OCI-LY7 (cell line): ENCODE measurements at regions not wholly inside any gene's neighbourhood (a gene's known extent, or its start where the extent isn't known, plus 50 kb on each side); places are given as distances from the start of the nearest gene placed in this dataset.

ENCODE experiments used
- BruUV-seq: library from RNA; stranded (reverse); fragments of 400-500 nt; replicated peaks from 2 replicates; lab custom pipeline; 2021; lab: Mats Ljungman, UMichigan
- CTCF ChIA-PET: fragments of 300-600 bp; sonication (Branson Sonifier 250); formaldehyde crosslinking; loops from one replicate; lab custom pipeline; 2022; ENCODE audit warnings: antibody characterized with exemption; ENCODE audit not compliant: unreplicated experiment; lab: Charles Lee
- POLR2A ChIA-PET: fragments of 300-600 bp; sonication (Branson Sonifier 250); formaldehyde crosslinking; loops from one replicate; lab custom pipeline; 2022; ENCODE audit warnings: antibody characterized with exemption; lab: Charles Lee
- DNase-seq: peaks from one replicate; pipeline ENCODE4 v3.0.0-alpha.2; 2015; ENCODE audit warnings: low spot score
- H2AFZ ChIP-seq: fragments of 200-600 bp; sonication (generic), shearing (Covaris generic); 2 replicates; pipeline ENCODE4 v1.6.1; 2014; ENCODE audit warnings: mild to moderate bottlenecking, antibody characterized with exemption, low read length, moderate library complexity
- H3K27ac ChIP-seq: fragments of 200-600 bp; sonication (generic); 2 replicates; pipeline ENCODE4 v1.5.1; 2014; ENCODE audit warnings: mixed run types, low read depth, mild to moderate bottlenecking, moderate library complexity, low read length, inconsistent platforms; ENCODE audit not compliant: poor library complexity, severe bottlenecking
- H3K36me3 ChIP-seq: fragments of 200-600 bp; sonication (generic); 2 replicates; pipeline ENCODE4 v1.6.1; 2014; ENCODE audit warnings: mild to moderate bottlenecking, antibody characterized with exemption, low read length, moderate library complexity, mixed read lengths; ENCODE audit not compliant: insufficient read depth
- H3K4me1 ChIP-seq: fragments of 200-600 bp; sonication (generic); 2 replicates; pipeline ENCODE4 v1.5.1; 2014; ENCODE audit warnings: mild to moderate bottlenecking, low read length; ENCODE audit not compliant: insufficient read depth, poor library complexity, severe bottlenecking
- H3K4me2 ChIP-seq: fragments of 200-600 bp; sonication (generic); 2 replicates; pipeline ENCODE4 v1.6.1; 2014; ENCODE audit warnings: mild to moderate bottlenecking, low read length
- H3K4me3 ChIP-seq: fragments of 200-600 bp; sonication (generic); 2 replicates; pipeline ENCODE4 v1.5.1; 2014; ENCODE audit warnings: mild to moderate bottlenecking, low read depth, low read length; ENCODE audit not compliant: poor library complexity, severe bottlenecking
- H3K79me2 ChIP-seq: fragments of 200-600 bp; sonication (generic); 2 replicates; pipeline ENCODE4 v1.6.1; 2016; ENCODE audit warnings: low read depth, mild to moderate bottlenecking, low read length, moderate library complexity, mixed read lengths; ENCODE audit not compliant: insufficient read depth
- H3K9me2 ChIP-seq: fragments of 200-600 bp; sonication (generic); 2 replicates; pipeline ENCODE4 v1.6.1; 2016; ENCODE audit warnings: mild to moderate bottlenecking, low read length, mixed read lengths; ENCODE audit not compliant: insufficient read depth
- H3K9me3 ChIP-seq: fragments of 200-600 bp; sonication (generic); 2 replicates; pipeline ENCODE4 v1.6.1; 2014; ENCODE audit warnings: mild to moderate bottlenecking, mixed run types, low read length, mixed read lengths
- H4K20me1 ChIP-seq: fragments of 200-600 bp; sonication (generic); 2 replicates; pipeline ENCODE4 v1.6.1; 2014; ENCODE audit warnings: mild to moderate bottlenecking, antibody characterized with exemption, low read length, moderate library complexity, mixed read lengths; ENCODE audit not compliant: insufficient read depth
- CTCF ChIP-seq: fragments of 200-600 bp; sonication (generic); conservative IDR thresholded peaks from 2 replicates; pipeline ENCODE4 v1.5.1; 2014; ENCODE audit warnings: mild to moderate bottlenecking, antibody characterized with exemption, low read length, moderate library complexity, mixed read lengths
- EZH2phosphoT487 ChIP-seq: fragments of 200-600 bp; sonication (generic); IDR thresholded peaks from 2 replicates; pipeline ENCODE4 v1.6.1; 2018; ENCODE audit warnings: low read depth, borderline replicate concordance, mild to moderate bottlenecking, mixed run types, antibody characterized with exemption, low read length, moderate library complexity, mixed read lengths
- intact Hi-C: fragments of 100-400 bp; cut with micrococcal nuclease; formaldehyde crosslinking; loops from one replicate; pipeline ENCODE4 v1.10.0; 2022; ENCODE audit not compliant: unreplicated experiment

GRCh38 chr1:244778344-244778743 lies 57.1 kb upstream of the COX20 start:
- DNase-seq = no peak
- ChIA-PET CTCF (no interaction called here), POLR2A (no interaction called here)
- no peaks in the 10 kb centered on the region for H3K4me1 ChIP-seq
- H3K4me2 ChIP-seq = no peak overlapping the region
- H3K4me3 ChIP-seq = no peak overlapping the region
- no peaks in the 10 kb centered on the region for H3K9me3 ChIP-seq
- H4K20me1 ChIP-seq = no peaks in the 10 kb centered on the region
- H3K79me2 ChIP-seq = no peaks in the 10 kb centered on the region
- BruUV-seq = no TSS peak
- H3K9me2 ChIP-seq = no peaks in the 10 kb centered on the region
- intact Hi-C loops = no loop called here
- H3K27ac ChIP-seq = no peak overlapping the region
- no peak overlapping the region for H2AFZ ChIP-seq
- no peaks in the 10 kb centered on the region for H3K36me3 ChIP-seq
- no peak for TF ChIP-seq CTCF
- no peak for TF ChIP-seq EZH2phosphoT487

GRCh38 chr1:244779410-244779809 lies 56.0 kb upstream of the COX20 start:
- no peaks in the 10 kb centered on the region for H3K79me2 ChIP-seq
- no peaks in the 10 kb centered on the region for H3K9me2 ChIP-seq
- H3K9me3 ChIP-seq = no peaks in the 10 kb centered on the region
- ChIA-PET CTCF (no interaction called here), POLR2A (interaction anchor here (0.5 to 0.6 kb wide), 2 partner anchors 89 to 142 kb away, joined by 3 to 4 read pairs; no protein-coding TSS in a partner anchor)
- no TSS peak for BruUV-seq
- no peak overlapping the region for H3K4me3 ChIP-seq
- DNase-seq = no peak
- H3K36me3 ChIP-seq = no peaks in the 10 kb centered on the region
- no peak overlapping the region for H2AFZ ChIP-seq
- intact Hi-C loops = no loop called here
- no peak overlapping the region for H3K27ac ChIP-seq
- no peak overlapping the region for H3K4me2 ChIP-seq
- H3K4me1 ChIP-seq = no peaks in the 10 kb centered on the region
- H4K20me1 ChIP-seq = no peaks in the 10 kb centered on the region
- TF ChIP-seq CTCF = no peak
- no peak for TF ChIP-seq EZH2phosphoT487

- no peaks in the 10 kb centered on the region for H3K79me2 ChIP-seq
- H4K20me1 ChIP-seq = no peaks in the 10 kb centered on the region
- H2AFZ ChIP-seq = no peak overlapping the region
- DNase-seq = no peak
- no peak overlapping the region for H3K4me2 ChIP-seq
- H3K9me3 ChIP-seq = no peaks in the 10 kb centered on the region
- H3K36me3 ChIP-seq = no peaks in the 10 kb centered on the region
- H3K27ac ChIP-seq = no peak overlapping the region
- BruUV-seq = no TSS peak
- H3K4me3 ChIP-seq = no peak overlapping the region
- H3K4me1 ChIP-seq = no peaks in the 10 kb centered on the region
- no peaks in the 10 kb centered on the region for H3K9me2 ChIP-seq
- TF ChIP-seq EZH2phosphoT487 (no peak), CTCF (no peak)
- CTCF ChIA-PET = no interaction called here
- intact Hi-C loops = no loop called here
- POLR2A ChIA-PET = no interaction called here
Observed at GRCh38 chr1:244780311-244780710, 55.1 kb upstream of the COX20 start.
